ENCODE measurements at regions not wholly inside any gene's neighbourhood (a gene's known extent, or its start where the extent isn't known, plus 50 kb on each side); places are given as distances from the start of the nearest gene placed in this dataset.

GRCh38 chr20:50242548-50242862, 51.9 kb downstream of the CEBPB start:
- no peak for DNase-seq

- DNase-seq = no peak
These were observed 52.4 kb downstream of the CEBPB start for GRCh38 chr20:50242863-50243609.

GRCh38 chr20:50243610-50244351, 53.2 kb downstream of the CEBPB start:
- no peak for DNase-seq

GRCh38 chr20:50244352-50245149, 53.9 kb downstream of the CEBPB start:
- no peak for DNase-seq

- DNase-seq = peak; percentile 15
These were observed 55.1 kb downstream of the CEBPB start for GRCh38 chr20:50245498-50246366.

GRCh38 chr20:50246367-50247195, 56.0 kb downstream of the CEBPB start:
- DNase-seq = no peak

GRCh38 chr20:50247196-50248094, 56.8 kb downstream of the CEBPB start:
- DNase-seq = no peak

GRCh38 chr20:50248104-50248641, 57.5 kb downstream of the CEBPB start:
- no peak for DNase-seq

- DNase-seq = no peak
These were observed 59.1 kb downstream of the CEBPB start for GRCh38 chr20:50249447-50250388.

- DNase-seq = no peak
These were observed 60.2 kb downstream of the CEBPB start for GRCh38 chr20:50250679-50251382.

- no peak for DNase-seq
These were observed 60.7 kb downstream of the CEBPB start for GRCh38 chr20:50251383-50251748.

GRCh38 chr20:50251992-50252511, 61.4 kb downstream of the CEBPB start:
- no peak for DNase-seq

GRCh38 chr20:50252701-50253100, 62.1 kb downstream of the CEBPB start:
- DNase-seq = no peak

- DNase-seq = no peak
These were observed 62.5 kb downstream of the CEBPB start for GRCh38 chr20:50253101-50253500.

- DNase-seq = no peak
These were observed 63.9 kb downstream of the CEBPB start for GRCh38 chr20:50254466-50255079.

- no peak for DNase-seq
These were observed 65.9 kb downstream of the CEBPB start for GRCh38 chr20:50256577-50256976.

- DNase-seq = no peak
These were observed 67.2 kb downstream of the CEBPB start for GRCh38 chr20:50257860-50258259.
